Lower leg skin (tissue), 3 donors: ENCODE measurements at regions not wholly inside any gene's neighbourhood (a gene's known extent, or its start where the extent isn't known, plus 50 kb on each side); places are given as distances from the start of the nearest gene placed in this dataset.

Experiments
- POLR2A ChIP-seq, 2 donors: fragments of 450-650 bp; IDR thresholded peaks; one replicate each; pipeline ENCODE4 v1.6.1; 2016 to 2017; ENCODE audit warnings: antibody characterized with exemption in 2 of 2, mild to moderate bottlenecking in 1 of 2, moderate library complexity in 1 of 2
- TF ChIP-seq, protein P1 (sequence below), 3 donors: fragments of 450-650 bp; IDR thresholded peaks; one replicate each; pipeline ENCODE4 v1.5.1; 2016; ENCODE audit warnings: antibody characterized with exemption in 3 of 3, mild to moderate bottlenecking in 3 of 3, moderate library complexity in 2 of 3

DNA sequence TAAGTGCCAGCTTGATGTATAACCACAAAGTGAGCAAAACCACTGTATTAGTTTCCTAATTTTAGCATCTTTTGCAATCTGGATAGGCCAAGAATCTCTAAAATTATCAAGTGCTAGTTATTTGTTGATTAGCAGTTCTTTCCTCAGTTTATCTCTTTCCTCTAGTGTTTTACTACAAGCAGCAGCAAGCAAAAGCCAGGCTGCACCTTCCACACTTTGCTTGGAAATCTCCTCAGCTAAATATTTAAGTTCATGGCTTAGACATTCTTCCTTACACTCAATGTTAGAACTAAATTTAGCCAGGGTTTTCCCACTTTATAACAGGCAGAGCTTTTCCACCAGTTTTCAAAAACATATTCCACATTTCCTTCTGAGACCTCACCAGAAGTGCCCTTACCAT lies 85.7 kb upstream of the BMPER start:
- no peak for TF ChIP-seq POLR2A (IDR thresholded peaks at IDR 0.05)
- TF ChIP-seq, protein P1, sequence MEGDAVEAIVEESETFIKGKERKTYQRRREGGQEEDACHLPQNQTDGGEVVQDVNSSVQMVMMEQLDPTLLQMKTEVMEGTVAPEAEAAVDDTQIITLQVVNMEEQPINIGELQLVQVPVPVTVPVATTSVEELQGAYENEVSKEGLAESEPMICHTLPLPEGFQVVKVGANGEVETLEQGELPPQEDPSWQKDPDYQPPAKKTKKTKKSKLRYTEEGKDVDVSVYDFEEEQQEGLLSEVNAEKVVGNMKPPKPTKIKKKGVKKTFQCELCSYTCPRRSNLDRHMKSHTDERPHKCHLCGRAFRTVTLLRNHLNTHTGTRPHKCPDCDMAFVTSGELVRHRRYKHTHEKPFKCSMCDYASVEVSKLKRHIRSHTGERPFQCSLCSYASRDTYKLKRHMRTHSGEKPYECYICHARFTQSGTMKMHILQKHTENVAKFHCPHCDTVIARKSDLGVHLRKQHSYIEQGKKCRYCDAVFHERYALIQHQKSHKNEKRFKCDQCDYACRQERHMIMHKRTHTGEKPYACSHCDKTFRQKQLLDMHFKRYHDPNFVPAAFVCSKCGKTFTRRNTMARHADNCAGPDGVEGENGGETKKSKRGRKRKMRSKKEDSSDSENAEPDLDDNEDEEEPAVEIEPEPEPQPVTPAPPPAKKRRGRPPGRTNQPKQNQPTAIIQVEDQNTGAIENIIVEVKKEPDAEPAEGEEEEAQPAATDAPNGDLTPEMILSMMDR (IDR thresholded peaks at IDR 0.05), result no peak
